ENCODE measurements at regions not wholly inside any gene's neighbourhood (a gene's known extent, or its start where the extent isn't known, plus 50 kb on each side); places are given as distances from the start of the nearest gene placed in this dataset.

GRCh38 chrX:51824061-51824460 lies 69.4 kb upstream of the MAGED1 start:
- Histone ChIP-seq H3K9ac (ENCODE audit: insufficient read depth, low read depth, low read length) (no peak overlapping the region), H3K27ac (ENCODE audit: extremely low read length, insufficient read depth, low read length) (no peak overlapping the region), H2AFZ (ENCODE audit: low read length) (no peak overlapping the region), H4K20me1 (ENCODE audit: insufficient read depth, low read length) (no peaks in the 10 kb centered on the region), H3K36me3 (replicated peaks in 1 of 2; ENCODE audit: control insufficient read depth in 1 of 2, insufficient read depth in 2 of 2, low read length in 2 of 2) (no peaks in the 10 kb centered on the region), H3K4me1 (ENCODE audit: insufficient read depth, low read length) (no peaks in the 10 kb centered on the region), H3K9me3 (ENCODE audit: low read length) (no peaks in the 10 kb centered on the region), H3K4me3 (replicated peaks in 1 of 3; ENCODE audit: insufficient read depth in 1 of 3, low read depth in 2 of 3, low read length in 3 of 3) (no peak overlapping the region), H3K79me2 (ENCODE audit: insufficient read depth, low read length) (no peaks in the 10 kb centered on the region), H3K4me2 (ENCODE audit: low read depth, low read length) (no peak overlapping the region), H3K27me3 (ENCODE audit: control insufficient read depth in 1 of 2, insufficient read depth in 2 of 2, low read length in 2 of 2) (no peaks in the 10 kb centered on the region)
- in situ Hi-C loops (cut with HindIII; ENCODE audit: extremely low pct_ligation_motif_present, low pct_unique_long_range_greater_than_20kb) = no loop called here
- 17% methylated on average over 1 of the region's 1 CpG for WGBS (ENCODE audit: low lambda C conversion rate)
- FAIRE-seq = no peak
- ChIA-PET CTCF (ENCODE audit: low intra/inter-chr PET ratio, low total read pairs) (no interaction called here), POLR2A (no interaction called here)
- no peak for DNase-seq (ENCODE audit: low spot score)
- BruUV-seq (replicated peaks) = no TSS peak
- no peak for ATAC-seq
- TF ChIP-seq ZNF550 (CRISPR knock-in tag; IDR thresholded peaks at IDR 0.05; ENCODE audit: borderline replicate concordance) (no peak), U2AF1 (optimal IDR thresholded peaks at IDR 0.05; ENCODE audit: low read depth, low read length) (no peak)
- intact Hi-C loops (cut with micrococcal nuclease; ENCODE audit: unreplicated experiment) = no loop called here

- in situ Hi-C loops (cut with HindIII; ENCODE audit: extremely low pct_ligation_motif_present, low pct_unique_long_range_greater_than_20kb) (no loop called here), intact Hi-C loops (cut with micrococcal nuclease; ENCODE audit: unreplicated experiment) (no loop called here)
- Histone ChIP-seq H3K4me1 (ENCODE audit: insufficient read depth, low read length) (no peaks in the 10 kb centered on the region), H4K20me1 (ENCODE audit: insufficient read depth, low read length) (no peaks in the 10 kb centered on the region), H3K27ac (ENCODE audit: extremely low read length, insufficient read depth, low read length) (no peak overlapping the region), H3K9me3 (ENCODE audit: low read length) (no peaks in the 10 kb centered on the region), H3K4me3 (replicated peaks in 1 of 3; ENCODE audit: insufficient read depth in 1 of 3, low read depth in 2 of 3, low read length in 3 of 3) (no peak overlapping the region), H3K79me2 (ENCODE audit: insufficient read depth, low read length) (no peaks in the 10 kb centered on the region), H2AFZ (ENCODE audit: low read length) (no peak overlapping the region), H3K9ac (ENCODE audit: insufficient read depth, low read depth, low read length) (no peak overlapping the region), H3K27me3 (ENCODE audit: control insufficient read depth in 1 of 2, insufficient read depth in 2 of 2, low read length in 2 of 2) (no peaks in the 10 kb centered on the region), H3K36me3 (replicated peaks in 1 of 2; ENCODE audit: control insufficient read depth in 1 of 2, insufficient read depth in 2 of 2, low read length in 2 of 2) (no peaks in the 10 kb centered on the region), H3K4me2 (ENCODE audit: low read depth, low read length) (no peak overlapping the region)
- no peak for FAIRE-seq
- ChIA-PET POLR2A (no interaction called here), CTCF (ENCODE audit: low intra/inter-chr PET ratio, low total read pairs) (no interaction called here)
- no peak for TF ChIP-seq ZNF251 (CRISPR knock-in tag; IDR thresholded peaks at IDR 0.05)
- TF ChIP-seq ZNF672 (CRISPR knock-in tag; IDR thresholded peaks at IDR 0.05) = no peak
- no peak for TF ChIP-seq ZNF121 (CRISPR knock-in tag; IDR thresholded peaks at IDR 0.05)
- TF ChIP-seq HDAC2 (CRISPR knock-in tag; IDR thresholded peaks at IDR 0.05) = no peak
- no peak for TF ChIP-seq ZNF143 (CRISPR knock-in tag; IDR thresholded peaks at IDR 0.05)
- no peak for TF ChIP-seq ZC3H4 (CRISPR knock-in tag; IDR thresholded peaks at IDR 0.05; ENCODE audit: borderline replicate concordance)
- no peak for TF ChIP-seq ZMAT3 (CRISPR knock-in tag; conservative IDR thresholded peaks at IDR 0.05)
- TF ChIP-seq RARA (CRISPR knock-in tag; IDR thresholded peaks at IDR 0.05) = no peak
- TF ChIP-seq ZNF510 (CRISPR knock-in tag; IDR thresholded peaks at IDR 0.05; ENCODE audit: low read depth) = no peak
- TF ChIP-seq SIN3B (IDR thresholded peaks at IDR 0.05; ENCODE audit: low read length) = no peak
- TF ChIP-seq NR2C2 (CRISPR knock-in tag; IDR thresholded peaks at IDR 0.05; ENCODE audit: borderline replicate concordance) = no peak
- no peak for TF ChIP-seq TCF7L2 (IDR thresholded peaks at IDR 0.05; ENCODE audit: low read depth, low read length)
- no peak for TF ChIP-seq MED8 (CRISPR knock-in tag; IDR thresholded peaks at IDR 0.05; ENCODE audit: insufficient replicate concordance)
- no peak for TF ChIP-seq ESRRA (CRISPR knock-in tag; IDR thresholded peaks at IDR 0.05; ENCODE audit: low read depth)
- no peak for TF ChIP-seq RXRB (CRISPR knock-in tag; IDR thresholded peaks at IDR 0.05; ENCODE audit: borderline replicate concordance)
- no peak for TF ChIP-seq AKAP8 (CRISPR knock-in tag; IDR thresholded peaks at IDR 0.05)
- TF ChIP-seq JDP2 (CRISPR knock-in tag; IDR thresholded peaks at IDR 0.05; ENCODE audit: borderline replicate concordance) = no peak
- no peak for TF ChIP-seq DDIT3 (CRISPR knock-in tag; IDR thresholded peaks at IDR 0.05)
- no peak for TF ChIP-seq E2F2 (CRISPR knock-in tag; IDR thresholded peaks at IDR 0.05; ENCODE audit: borderline replicate concordance)
- no TSS peak for BruUV-seq (replicated peaks)
- ATAC-seq = no peak
- 38% methylated on average over 1 of the region's 3 CpGs for WGBS (ENCODE audit: low lambda C conversion rate)
- no peak for DNase-seq (ENCODE audit: low spot score)
Observed at GRCh38 chrX:51825436-51825835, 68.0 kb upstream of the MAGED1 start.
